ENCODE measurements at regions not wholly inside any gene's neighbourhood (a gene's known extent, or its start where the extent isn't known, plus 50 kb on each side); places are given as distances from the start of the nearest gene placed in this dataset.
"Not testable (repeated sequence)": the region's sequence is repeated elsewhere in the genome, so short reads cannot be mapped to it uniquely, and the experiment has no call there.

DNA sequence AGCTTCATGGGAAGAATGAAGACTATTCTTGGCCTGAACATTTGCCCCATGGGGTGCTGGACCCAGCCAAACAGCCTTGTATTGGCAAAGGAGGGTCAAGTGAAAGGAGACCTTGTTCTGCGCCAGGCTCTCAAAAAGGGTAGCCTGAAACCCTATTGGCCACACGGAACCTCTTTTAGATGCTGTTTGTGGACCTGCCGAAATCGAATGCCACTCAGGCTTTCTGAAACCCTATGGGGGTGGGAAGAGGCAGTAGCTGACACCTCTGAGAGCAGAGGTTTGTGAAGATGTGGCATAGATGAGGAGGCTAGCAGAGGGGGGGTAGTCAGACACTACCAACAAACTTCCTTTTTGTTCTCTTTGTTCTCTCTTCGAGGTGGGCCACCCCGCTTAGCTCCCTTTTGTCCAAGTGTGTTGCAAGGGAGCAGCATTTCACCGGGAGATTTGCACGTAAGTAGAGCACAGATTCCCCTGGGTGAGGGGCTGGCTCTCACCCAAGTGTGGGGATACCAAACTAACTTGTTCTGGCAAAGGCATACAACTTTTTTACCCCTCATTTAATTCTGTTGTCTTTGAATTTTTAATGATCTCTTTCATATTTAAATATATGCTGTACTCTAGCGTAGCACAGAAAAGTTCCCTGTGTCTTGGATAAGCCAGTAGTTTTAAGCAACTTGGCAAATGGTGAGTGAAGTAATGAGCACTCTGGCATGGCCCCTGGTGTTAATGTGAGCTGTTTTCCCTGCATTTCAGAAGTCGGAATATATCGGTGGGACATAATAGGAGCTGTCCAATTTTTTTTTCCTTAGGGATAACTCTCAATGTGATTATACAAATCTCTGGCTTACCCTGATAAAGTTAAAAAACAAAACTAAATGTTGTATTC is 107.7 kb downstream of the SEPTIN7 start:
- Histone ChIP-seq H3K27me3 (ENCODE audit: control insufficient read depth, low read length) (no peaks in the 10 kb centered on the region), H3K9me2 (replicated peaks; ENCODE audit: control insufficient read depth, low read length) (no peaks in the 10 kb centered on the region), H3K79me2 (ENCODE audit: control insufficient read depth, low read length) (no peaks in the 10 kb centered on the region), H3F3A (ENCODE audit: control insufficient read depth, insufficient read depth) (peaks cover 23% of the 10 kb centered on the region), H3K9me3 (ENCODE audit: control insufficient read depth, insufficient read depth, low read length) (no peaks in the 10 kb centered on the region), H3K36me3 (ENCODE audit: control insufficient read depth, low read length) (peaks cover 27% of the 10 kb centered on the region), H4K20me1 (ENCODE audit: control insufficient read depth, insufficient read depth, low read depth, low read length) (no peaks in the 10 kb centered on the region; the same call in 1 of the 2 replicates), H3K4me2 (ENCODE audit: low read length) (no peak overlapping the region), H3K4me1 (ENCODE audit: control insufficient read depth, low read length) (peaks cover 3% of the 10 kb centered on the region), H3K27ac (ENCODE audit: low read depth, low read length) (no peak overlapping the region), H3K4me3 (ENCODE audit: low read length) (no peak overlapping the region)
- TF ChIP-seq, protein P1, sequence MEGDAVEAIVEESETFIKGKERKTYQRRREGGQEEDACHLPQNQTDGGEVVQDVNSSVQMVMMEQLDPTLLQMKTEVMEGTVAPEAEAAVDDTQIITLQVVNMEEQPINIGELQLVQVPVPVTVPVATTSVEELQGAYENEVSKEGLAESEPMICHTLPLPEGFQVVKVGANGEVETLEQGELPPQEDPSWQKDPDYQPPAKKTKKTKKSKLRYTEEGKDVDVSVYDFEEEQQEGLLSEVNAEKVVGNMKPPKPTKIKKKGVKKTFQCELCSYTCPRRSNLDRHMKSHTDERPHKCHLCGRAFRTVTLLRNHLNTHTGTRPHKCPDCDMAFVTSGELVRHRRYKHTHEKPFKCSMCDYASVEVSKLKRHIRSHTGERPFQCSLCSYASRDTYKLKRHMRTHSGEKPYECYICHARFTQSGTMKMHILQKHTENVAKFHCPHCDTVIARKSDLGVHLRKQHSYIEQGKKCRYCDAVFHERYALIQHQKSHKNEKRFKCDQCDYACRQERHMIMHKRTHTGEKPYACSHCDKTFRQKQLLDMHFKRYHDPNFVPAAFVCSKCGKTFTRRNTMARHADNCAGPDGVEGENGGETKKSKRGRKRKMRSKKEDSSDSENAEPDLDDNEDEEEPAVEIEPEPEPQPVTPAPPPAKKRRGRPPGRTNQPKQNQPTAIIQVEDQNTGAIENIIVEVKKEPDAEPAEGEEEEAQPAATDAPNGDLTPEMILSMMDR (IDR thresholded peaks at IDR 0.05; ENCODE audit: low read depth, low read length, poor library complexity, severe bottlenecking): no peak
- TF ChIP-seq EZH2phosphoT487 (IDR thresholded peaks at IDR 0.05; ENCODE audit: borderline replicate concordance, low read length): no peak

DNA sequence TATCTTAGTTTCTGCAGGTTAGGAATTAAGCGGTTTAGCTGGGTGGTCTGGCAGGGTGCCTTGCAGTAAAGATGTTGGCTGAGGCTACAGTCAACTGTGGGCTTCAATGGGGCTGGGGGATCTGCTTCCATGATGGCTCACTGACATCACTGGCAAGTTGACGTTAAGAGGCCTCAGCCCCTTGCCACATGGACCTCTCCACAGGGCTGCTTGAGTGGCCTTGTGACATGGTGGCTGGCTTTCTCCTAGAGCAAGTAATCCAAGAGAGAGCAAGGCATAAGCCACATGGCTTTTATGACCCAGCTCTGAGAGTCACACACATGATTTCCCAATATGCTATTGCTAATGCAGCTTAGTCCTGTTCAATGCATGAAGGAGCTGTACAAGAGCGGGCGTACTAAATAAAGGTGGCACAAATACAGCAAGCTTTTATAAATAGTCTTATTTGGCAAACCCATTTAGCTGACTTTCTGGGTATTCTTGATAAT is 109.1 kb downstream of the SEPTIN7 start:
- peaks cover 14% of the 10 kb centered on the region for H3K36me3 ChIP-seq (ENCODE audit: control insufficient read depth, low read length)
- no peak overlapping the region for H3K4me2 ChIP-seq (ENCODE audit: low read length)
- no peaks in the 10 kb centered on the region for H3K9me2 ChIP-seq (replicated peaks; ENCODE audit: control insufficient read depth, low read length)
- peaks cover 11% of the 10 kb centered on the region for H3F3A ChIP-seq (ENCODE audit: control insufficient read depth, insufficient read depth)
- no peaks in the 10 kb centered on the region; the same call in 1 of the 2 replicates for H4K20me1 ChIP-seq (ENCODE audit: control insufficient read depth, insufficient read depth, low read depth, low read length)
- no peak overlapping the region for H3K27ac ChIP-seq (ENCODE audit: low read depth, low read length)
- H3K79me2 ChIP-seq (ENCODE audit: control insufficient read depth, low read length): no peaks in the 10 kb centered on the region
- H3K27me3 ChIP-seq (ENCODE audit: control insufficient read depth, low read length): no peaks in the 10 kb centered on the region
- peaks cover 3% of the 10 kb centered on the region for H3K4me1 ChIP-seq (ENCODE audit: control insufficient read depth, low read length)
- no peak overlapping the region for H3K4me3 ChIP-seq (ENCODE audit: low read length)
- TF ChIP-seq, protein P1 (IDR thresholded peaks at IDR 0.05; ENCODE audit: low read depth, low read length, poor library complexity, severe bottlenecking): no peak
- no peak for TF ChIP-seq EZH2phosphoT487 (IDR thresholded peaks at IDR 0.05; ENCODE audit: borderline replicate concordance, low read length)
- no peaks in the 10 kb centered on the region for H3K9me3 ChIP-seq (ENCODE audit: control insufficient read depth, insufficient read depth, low read length)

GRCh38 chr7:35910621-35911020 is 109.8 kb downstream of the SEPTIN7 start:
- H3K27ac ChIP-seq (ENCODE audit: low read depth, low read length); H3F3A ChIP-seq (ENCODE audit: control insufficient read depth, insufficient read depth); H3K4me3 ChIP-seq (ENCODE audit: low read length); H3K9me2 ChIP-seq (replicated peaks; ENCODE audit: control insufficient read depth, low read length); H3K36me3 ChIP-seq (ENCODE audit: control insufficient read depth, low read length); H3K79me2 ChIP-seq (ENCODE audit: control insufficient read depth, low read length); H3K27me3 ChIP-seq (ENCODE audit: control insufficient read depth, low read length); H3K4me1 ChIP-seq (ENCODE audit: control insufficient read depth, low read length); H3K4me2 ChIP-seq (ENCODE audit: low read length); H4K20me1 ChIP-seq (ENCODE audit: control insufficient read depth, insufficient read depth, low read depth, low read length); H3K9me3 ChIP-seq (ENCODE audit: control insufficient read depth, insufficient read depth, low read length): not testable (repeated sequence)

DNA sequence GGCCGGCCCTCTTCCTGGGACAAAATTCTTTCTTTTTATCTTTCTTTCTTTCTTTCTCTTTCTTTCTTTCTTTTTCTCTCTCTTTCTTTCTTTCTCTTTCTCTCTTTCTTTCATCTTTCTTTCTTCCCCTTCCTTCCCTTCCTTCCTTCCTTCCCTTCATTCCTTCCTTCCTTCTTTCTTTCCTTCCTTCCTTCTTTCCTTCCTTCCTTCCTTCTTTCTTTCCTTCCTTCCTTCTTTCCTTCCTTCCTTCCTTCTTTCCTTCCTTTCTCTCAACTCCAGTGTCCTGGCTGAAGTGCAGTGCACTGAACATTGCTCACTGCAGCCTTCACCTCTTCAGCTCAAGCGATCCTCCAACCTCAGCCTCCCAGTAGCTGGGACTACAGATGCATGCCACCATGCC is 112.5 kb downstream of the SEPTIN7 start:
- not testable (repeated sequence) for H3K36me3 ChIP-seq (ENCODE audit: control insufficient read depth, low read length); H3K27ac ChIP-seq (ENCODE audit: low read depth, low read length); H3K4me1 ChIP-seq (ENCODE audit: control insufficient read depth, low read length); H4K20me1 ChIP-seq (ENCODE audit: control insufficient read depth, insufficient read depth, low read depth, low read length); H3K27me3 ChIP-seq (ENCODE audit: control insufficient read depth, low read length); H3K4me2 ChIP-seq (ENCODE audit: low read length); H3F3A ChIP-seq (ENCODE audit: control insufficient read depth, insufficient read depth); H3K9me2 ChIP-seq (replicated peaks; ENCODE audit: control insufficient read depth, low read length); H3K9me3 ChIP-seq (ENCODE audit: control insufficient read depth, insufficient read depth, low read length); H3K4me3 ChIP-seq (ENCODE audit: low read length); H3K79me2 ChIP-seq (ENCODE audit: control insufficient read depth, low read length)

GRCh38 chr7:35914214-35914613 is 113.4 kb downstream of the SEPTIN7 start:
- not testable (repeated sequence) for H3K9me3 ChIP-seq (ENCODE audit: control insufficient read depth, insufficient read depth, low read length); H3K79me2 ChIP-seq (ENCODE audit: control insufficient read depth, low read length); H3F3A ChIP-seq (ENCODE audit: control insufficient read depth, insufficient read depth); H3K9me2 ChIP-seq (replicated peaks; ENCODE audit: control insufficient read depth, low read length); H3K4me3 ChIP-seq (ENCODE audit: low read length); H3K36me3 ChIP-seq (ENCODE audit: control insufficient read depth, low read length); H3K4me2 ChIP-seq (ENCODE audit: low read length); H4K20me1 ChIP-seq (ENCODE audit: control insufficient read depth, insufficient read depth, low read depth, low read length); H3K27me3 ChIP-seq (ENCODE audit: control insufficient read depth, low read length); H3K27ac ChIP-seq (ENCODE audit: low read depth, low read length); H3K4me1 ChIP-seq (ENCODE audit: control insufficient read depth, low read length)

DNA sequence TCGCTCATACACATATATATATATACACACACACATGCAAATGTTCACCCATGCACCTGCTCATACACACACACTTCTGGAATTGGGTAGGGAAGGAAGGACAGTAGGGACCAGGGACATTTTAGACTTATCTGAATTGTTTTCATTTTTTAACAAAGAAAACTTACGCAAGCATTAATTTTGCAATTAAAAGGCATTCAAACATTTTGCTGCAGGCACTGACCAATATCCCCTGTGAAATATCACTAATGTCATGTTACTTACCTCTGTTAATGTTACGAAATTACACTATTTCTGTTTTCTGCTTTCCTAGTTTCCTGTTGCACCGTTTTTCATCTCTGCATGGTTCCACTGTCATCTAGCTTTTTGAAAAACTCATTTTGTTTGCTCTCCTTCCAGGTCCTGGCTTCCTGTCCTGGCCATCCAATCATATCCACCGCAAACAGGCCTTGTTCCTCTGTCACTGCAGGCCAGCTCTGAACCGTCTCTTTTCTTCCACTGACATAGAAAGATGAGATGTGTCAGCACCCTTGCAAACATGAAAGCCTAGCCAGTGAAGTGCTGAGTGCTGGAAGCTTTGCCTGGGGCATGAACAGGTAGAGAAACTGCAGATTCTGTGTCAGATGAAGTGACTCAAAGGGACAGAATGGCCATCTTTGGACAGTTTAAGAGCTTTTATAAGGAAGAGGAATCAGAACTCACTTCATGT is 114.5 kb downstream of the SEPTIN7 start:
- H4K20me1 ChIP-seq (ENCODE audit: control insufficient read depth, insufficient read depth, low read depth, low read length); H3F3A ChIP-seq (ENCODE audit: control insufficient read depth, insufficient read depth); H3K4me3 ChIP-seq (ENCODE audit: low read length); H3K36me3 ChIP-seq (ENCODE audit: control insufficient read depth, low read length); H3K27me3 ChIP-seq (ENCODE audit: control insufficient read depth, low read length); H3K4me2 ChIP-seq (ENCODE audit: low read length); H3K27ac ChIP-seq (ENCODE audit: low read depth, low read length); H3K79me2 ChIP-seq (ENCODE audit: control insufficient read depth, low read length); H3K9me3 ChIP-seq (ENCODE audit: control insufficient read depth, insufficient read depth, low read length); H3K9me2 ChIP-seq (replicated peaks; ENCODE audit: control insufficient read depth, low read length): not testable (repeated sequence)
- H3K4me1 ChIP-seq (ENCODE audit: control insufficient read depth, low read length): peaks cover 18% of the 10 kb centered on the region

All from DOHH2 (cell line).